Ishikawa (cell line): ENCODE measurements at regions not wholly inside any gene's neighbourhood (a gene's known extent, or its start where the extent isn't known, plus 50 kb on each side); places are given as distances from the start of the nearest gene placed in this dataset.

Experiments used
- CEBPB ChIP-seq: IDR thresholded peaks from 2 replicates; pipeline ENCODE4 v1.6.1; 2012
- CREB1 ChIP-seq: IDR thresholded peaks from 2 replicates; pipeline ENCODE4 v1.6.1; 2012; ENCODE audit warnings: low read depth
- EGR1 ChIP-seq: IDR thresholded peaks from 2 replicates; pipeline ENCODE4 v1.6.1; 2012
- EP300 ChIP-seq: IDR thresholded peaks from 2 replicates; pipeline ENCODE4 v1.6.1; 2012; ENCODE audit warnings: borderline replicate concordance
- FOXM1 ChIP-seq: IDR thresholded peaks from 2 replicates; pipeline ENCODE4 v1.6.1; 2012; ENCODE audit warnings: low read depth, borderline replicate concordance
- MAX ChIP-seq: IDR thresholded peaks from 2 replicates; pipeline ENCODE4 v1.6.1; 2012
- NFIC ChIP-seq: IDR thresholded peaks from 2 replicates; pipeline ENCODE4 v1.6.1; 2012
- RAD21 ChIP-seq: IDR thresholded peaks from 2 replicates; pipeline ENCODE4 v1.6.1; 2012; ENCODE audit warnings: low read depth
- REST ChIP-seq: IDR thresholded peaks from 2 replicates; pipeline ENCODE4 v1.6.1; 2012; ENCODE audit warnings: low read depth, mild to moderate bottlenecking
- TAF1 ChIP-seq: IDR thresholded peaks from 2 replicates; pipeline ENCODE4 v1.6.1; 2012; ENCODE audit warnings: low read depth, mild to moderate bottlenecking
- TCF12 ChIP-seq: IDR thresholded peaks from 2 replicates; pipeline ENCODE4 v1.6.1; 2012; ENCODE audit warnings: low read depth
- TEAD4 ChIP-seq: IDR thresholded peaks from 2 replicates; pipeline ENCODE4 v1.6.1; 2012
- YY1 ChIP-seq: IDR thresholded peaks from 2 replicates; pipeline ENCODE4 v1.6.1; 2012; ENCODE audit warnings: low read depth
- ZBTB7A ChIP-seq: IDR thresholded peaks from 2 replicates; pipeline ENCODE4 v1.6.1; 2012; ENCODE audit warnings: low read depth
- TF ChIP-seq, protein P1 (sequence below): IDR thresholded peaks from 2 replicates; pipeline ENCODE4 v1.6.1; 2012

DNA sequence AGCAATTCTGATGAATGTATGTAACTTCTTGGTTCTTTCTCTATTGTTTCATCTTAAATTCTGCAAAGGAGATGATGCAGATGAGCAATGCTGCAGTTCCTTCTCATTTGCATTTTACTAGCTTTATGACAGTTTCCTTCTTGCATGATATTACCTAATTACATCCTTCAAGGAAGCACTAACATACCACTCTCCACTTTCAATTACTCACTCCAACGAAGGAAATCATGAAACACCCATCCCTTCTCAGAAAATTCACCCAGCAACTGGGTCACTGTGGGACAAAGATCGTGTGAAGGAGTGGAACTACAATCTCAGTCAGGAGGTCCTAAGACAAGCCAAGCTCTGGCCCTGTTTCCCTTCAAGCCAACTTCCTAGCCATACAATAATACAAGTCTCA lies 142.3 kb downstream of the CHD1L start:
- TF ChIP-seq MAX (no peak), CREB1 (no peak), TAF1 (no peak), TCF12 (no peak), NFIC (no peak), EP300 (no peak), CEBPB (no peak), FOXM1 (no peak), RAD21 (no peak)

GRCh38 chr1:147388969-147389368 lies 146.5 kb downstream of the CHD1L start:
- TF ChIP-seq ZBTB7A (no peak), CREB1 (no peak), FOXM1 (no peak), EGR1 (no peak), CEBPB (no peak), EP300 (no peak), YY1 (no peak), REST (no peak), TCF12 (no peak), NFIC (no peak), TAF1 (no peak), TEAD4 (no peak), RAD21 (no peak)
- TF ChIP-seq, protein P1, sequence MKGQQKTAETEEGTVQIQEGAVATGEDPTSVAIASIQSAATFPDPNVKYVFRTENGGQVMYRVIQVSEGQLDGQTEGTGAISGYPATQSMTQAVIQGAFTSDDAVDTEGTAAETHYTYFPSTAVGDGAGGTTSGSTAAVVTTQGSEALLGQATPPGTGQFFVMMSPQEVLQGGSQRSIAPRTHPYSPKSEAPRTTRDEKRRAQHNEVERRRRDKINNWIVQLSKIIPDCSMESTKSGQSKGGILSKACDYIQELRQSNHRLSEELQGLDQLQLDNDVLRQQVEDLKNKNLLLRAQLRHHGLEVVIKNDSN = no peak

- peak; percentile 76 for TF ChIP-seq RAD21
- TF ChIP-seq FOXM1 = no peak
- TF ChIP-seq TAF1 = no peak
- TF ChIP-seq, protein P1 = no peak
- no peak for TF ChIP-seq CREB1
- TF ChIP-seq REST = no peak
- no peak for TF ChIP-seq TCF12
Measured at GRCh38 chr1:147389532-147390184, 147.2 kb downstream of the CHD1L start.

GRCh38 chr1:147390185-147390542 lies 147.7 kb downstream of the CHD1L start:
- TF ChIP-seq YY1 = no peak
- TF ChIP-seq, protein P1 = no peak
- no peak for TF ChIP-seq FOXM1
- no peak for TF ChIP-seq CREB1
- TF ChIP-seq TEAD4 = no peak
- TF ChIP-seq EGR1 = no peak
- TF ChIP-seq TAF1 = no peak
- no peak for TF ChIP-seq RAD21
- no peak for TF ChIP-seq TCF12
- no peak for TF ChIP-seq EP300

GRCh38 chr1:147391114-147391513 lies 148.6 kb downstream of the CHD1L start:
- TF ChIP-seq NFIC = no peak
- no peak for TF ChIP-seq CEBPB
- TF ChIP-seq ZBTB7A = no peak
- TF ChIP-seq EP300 = no peak
- TF ChIP-seq TCF12 = no peak
- no peak for TF ChIP-seq REST
- TF ChIP-seq, protein P1 = no peak
- TF ChIP-seq TEAD4 = no peak
- TF ChIP-seq CREB1 = no peak
- no peak for TF ChIP-seq RAD21
- TF ChIP-seq EGR1 = no peak
- no peak for TF ChIP-seq TAF1
- TF ChIP-seq MAX = no peak
- no peak for TF ChIP-seq FOXM1
- no peak for TF ChIP-seq YY1
